DMS 273 treated with DMSO at 0.1 percent for 48 hours (cell line): ENCODE measurements at regions not wholly inside any gene's neighbourhood (a gene's known extent, or its start where the extent isn't known, plus 50 kb on each side); places are given as distances from the start of the nearest gene placed in this dataset.

Source experiments
- DNase-seq: peaks from one replicate; lab custom pipeline; 2025; lab: John Stamatoyannopoulos, UW

- DNase-seq: no peak
Observed at GRCh38 chr2:104447831-104448434, 406.0 kb upstream of the POU3F3 start.

- no peak for DNase-seq
Observed at GRCh38 chr2:104448661-104449440, 405.1 kb upstream of the POU3F3 start.

GRCh38 chr2:104452558-104452957, 401.4 kb upstream of the POU3F3 start:
- DNase-seq: no peak

- no peak for DNase-seq
Observed at GRCh38 chr2:104462731-104463130, 391.2 kb upstream of the POU3F3 start.

- DNase-seq: no peak
Observed at GRCh38 chr2:104465981-104466380, 387.9 kb upstream of the POU3F3 start.

- DNase-seq: no peak
Observed at GRCh38 chr2:104468846-104469245, 385.1 kb upstream of the POU3F3 start.

- DNase-seq: no peak
Observed at GRCh38 chr2:104472076-104472475, 381.8 kb upstream of the POU3F3 start.

- no peak for DNase-seq
Observed at GRCh38 chr2:104473546-104473945, 380.4 kb upstream of the POU3F3 start.

- no peak for DNase-seq
Observed at GRCh38 chr2:104474716-104475115, 379.2 kb upstream of the POU3F3 start.

- no peak for DNase-seq
Observed at GRCh38 chr2:104476075-104476474, 377.8 kb upstream of the POU3F3 start.

GRCh38 chr2:104476563-104476988, 377.3 kb upstream of the POU3F3 start:
- DNase-seq: no peak

GRCh38 chr2:104481341-104481740, 372.6 kb upstream of the POU3F3 start:
- no peak for DNase-seq

GRCh38 chr2:104487366-104487765, 366.5 kb upstream of the POU3F3 start:
- no peak for DNase-seq

GRCh38 chr2:104493698-104494097, 360.2 kb upstream of the POU3F3 start:
- DNase-seq: no peak

- no peak for DNase-seq
Observed at GRCh38 chr2:104501342-104501741, 352.6 kb upstream of the POU3F3 start.

- no peak for DNase-seq
Observed at GRCh38 chr2:104501929-104502328, 352.0 kb upstream of the POU3F3 start.

GRCh38 chr2:104502901-104503300, 351.0 kb upstream of the POU3F3 start:
- DNase-seq: no peak

GRCh38 chr2:104504331-104505073, 349.4 kb upstream of the POU3F3 start:
- DNase-seq: no peak

GRCh38 chr2:104518256-104518655, 335.7 kb upstream of the POU3F3 start:
- no peak for DNase-seq

GRCh38 chr2:104521247-104521646, 332.7 kb upstream of the POU3F3 start:
- no peak for DNase-seq

GRCh38 chr2:104523921-104524320, 330.0 kb upstream of the POU3F3 start:
- no peak for DNase-seq

- DNase-seq: no peak
Observed at GRCh38 chr2:104528101-104528500, 325.8 kb upstream of the POU3F3 start.

GRCh38 chr2:104531122-104531521, 322.8 kb upstream of the POU3F3 start:
- no peak for DNase-seq
